Tibial artery (tissue), 4 donors: ENCODE measurements at regions not wholly inside any gene's neighbourhood (a gene's known extent, or its start where the extent isn't known, plus 50 kb on each side); places are given as distances from the start of the nearest gene placed in this dataset.

ENCODE experiments used
- DNase-seq, 2 donors: peaks; one replicate each; pipeline ENCODE4 v3.0.0-alpha.2; 2019
- H3K27ac ChIP-seq, 2 donors: fragments of 200-600 bp; sonication (generic) in 1 of 2; 1 replicate in 1 of 2; 2 replicates in 1 of 2; pipeline ENCODE4 v1.5.1; 2018 to 2019; ENCODE audit warnings: mild to moderate bottlenecking in 1 of 2
- H3K27me3 ChIP-seq, 2 donors: fragments of 200-600 bp; sonication (generic) in 1 of 2; one replicate each; pipeline versions ENCODE4 v1.5.1 to v1.6.0; 2016 to 2019
- H3K36me3 ChIP-seq, 3 donors: fragments of 200-600 bp; sonication (generic) in 2 of 3; one replicate each; pipeline ENCODE4 v1.5.1; 2016 to 2019; ENCODE audit warnings: mild to moderate bottlenecking in 2 of 3
- H3K4me1 ChIP-seq, 4 donors: fragments of 200-600 bp; sonication (generic) in 2 of 4; 1 replicate in 3 of 4; 2 replicates in 1 of 4; pipeline ENCODE4 v1.5.1; 2016 to 2019
- H3K4me3 ChIP-seq, 2 donors: fragments of 200-600 bp; sonication (generic) in 1 of 2; 1 replicate in 1 of 2; 2 replicates in 1 of 2; pipeline ENCODE4 v1.5.1; 2018 to 2019; ENCODE audit warnings: mild to moderate bottlenecking in 2 of 2
- H3K9me3 ChIP-seq, 3 donors: fragments of 200-600 bp; sonication (generic) in 1 of 3; one replicate each; pipeline ENCODE4 v1.5.1; 2016 to 2019
- CTCF ChIP-seq, 2 experiments: fragments of 200-600 bp in 1 of 2; fragments of 450-650 bp in 1 of 2; IDR thresholded peaks; one replicate each; pipeline ENCODE4 v1.5.1; 2017 to 2019; ENCODE audit warnings: antibody characterized with exemption in 2 of 2, mild to moderate bottlenecking in 1 of 2, moderate library complexity in 1 of 2
- intact Hi-C: fragments of 100-400 bp; cut with DNase I; formaldehyde crosslinking; loops from one replicate; pipeline ENCODE4 v1.15.0; 2023; ENCODE audit warnings: low total_unique reads

- no peak for DNase-seq
- Histone ChIP-seq H3K4me1 (peaks cover 0 to 8% (median 0%) of the 10 kb centered on the region in 4 donors), H3K9me3 (no peaks in the 10 kb centered on the region), H3K27ac (no peak overlapping the region), H3K27me3 (no peaks in the 10 kb centered on the region), H3K4me3 (no peak overlapping the region), H3K36me3 (no peaks in the 10 kb centered on the region)
- no peak for TF ChIP-seq CTCF (IDR thresholded peaks at IDR 0.05)
- intact Hi-C loops: no loop called here
These were observed 322.4 kb upstream of the GHITM start for GRCh38 chr10:83816942-83817341.

GRCh38 chr10:83817797-83818196 is 321.5 kb upstream of the GHITM start:
- H3K36me3 ChIP-seq: no peaks in the 10 kb centered on the region
- intact Hi-C loops: no loop called here
- no peak for DNase-seq
- no peaks in the 10 kb centered on the region for H3K27me3 ChIP-seq
- no peak overlapping the region for H3K27ac ChIP-seq
- H3K4me3 ChIP-seq: no peak overlapping the region
- peaks cover 0 to 8% (median 0%) of the 10 kb centered on the region in 4 donors for H3K4me1 ChIP-seq
- H3K9me3 ChIP-seq: no peaks in the 10 kb centered on the region
- TF ChIP-seq CTCF (IDR thresholded peaks at IDR 0.05): no peak

- Histone ChIP-seq H3K27me3 (no peaks in the 10 kb centered on the region), H3K4me3 (no peak overlapping the region), H3K27ac (no peak overlapping the region), H3K9me3 (no peaks in the 10 kb centered on the region), H3K36me3 (no peaks in the 10 kb centered on the region), H3K4me1 (peaks cover 0 to 8% (median 0%) of the 10 kb centered on the region in 4 donors)
- no peak for TF ChIP-seq CTCF (IDR thresholded peaks at IDR 0.05)
- no peak for DNase-seq
- intact Hi-C loops: no loop called here
These were observed 319.7 kb upstream of the GHITM start for GRCh38 chr10:83819609-83820008.

- Histone ChIP-seq H3K27me3 (no peaks in the 10 kb centered on the region), H3K36me3 (no peaks in the 10 kb centered on the region), H3K9me3 (no peaks in the 10 kb centered on the region), H3K4me1 (peaks cover 0 to 8% (median 0%) of the 10 kb centered on the region in 4 donors), H3K4me3 (no peak overlapping the region), H3K27ac (no peak overlapping the region)
- TF ChIP-seq CTCF (IDR thresholded peaks at IDR 0.05): no peak
- no peak for DNase-seq
- intact Hi-C loops: no loop called here
These were observed 319.3 kb upstream of the GHITM start for GRCh38 chr10:83820033-83820432.

DNA sequence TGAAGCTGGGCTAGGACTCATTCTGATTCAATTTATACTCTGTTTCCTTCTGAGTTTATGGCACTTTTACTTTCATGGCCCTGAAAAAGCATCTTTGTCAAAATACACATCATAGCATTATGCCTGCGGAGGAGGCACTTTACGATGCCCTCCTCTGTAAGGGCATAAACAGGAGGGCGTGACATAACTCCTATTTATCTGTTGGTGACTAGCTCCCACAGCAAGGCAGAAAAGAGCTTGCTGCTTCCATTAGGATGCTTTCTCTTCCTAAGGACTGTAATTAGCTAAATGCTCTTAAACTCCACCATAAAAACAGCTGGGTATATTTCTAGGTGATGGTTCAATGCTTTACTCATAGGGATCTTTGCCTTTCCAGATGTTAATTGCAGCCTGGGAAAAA is 315.2 kb upstream of the GHITM start:
- Histone ChIP-seq H3K27ac (no peak overlapping the region), H3K27me3 (no peaks in the 10 kb centered on the region), H3K9me3 (no peaks in the 10 kb centered on the region), H3K36me3 (no peaks in the 10 kb centered on the region), H3K4me1 (peaks cover 0 to 8% (median 0%) of the 10 kb centered on the region in 4 donors), H3K4me3 (no peak overlapping the region)
- DNase-seq: no peak
- intact Hi-C loops: no loop called here
- TF ChIP-seq CTCF (IDR thresholded peaks at IDR 0.05): no peak

GRCh38 chr10:83834096-83834495 is 305.2 kb upstream of the GHITM start:
- Histone ChIP-seq H3K9me3 (no peaks in the 10 kb centered on the region), H3K27ac (no peak overlapping the region), H3K4me1 (no peaks in the 10 kb centered on the region), H3K27me3 (no peaks in the 10 kb centered on the region), H3K36me3 (no peaks in the 10 kb centered on the region), H3K4me3 (no peak overlapping the region)
- intact Hi-C loops: no loop called here
- no peak for DNase-seq
- TF ChIP-seq CTCF (IDR thresholded peaks at IDR 0.05): no peak
